Neuronal stem cell (in vitro differentiated cells): ENCODE measurements at regions not wholly inside any gene's neighbourhood (a gene's known extent, or its start where the extent isn't known, plus 50 kb on each side); places are given as distances from the start of the nearest gene placed in this dataset.

ENCODE experiments used
- DNase-seq: peaks from one replicate; pipeline ENCODE4 v3.0.0-alpha.2; 2013; ENCODE audit warnings: low spot score
- H2AFZ ChIP-seq: one replicate; pipeline ENCODE4 v1.6.1; 2013; ENCODE audit warnings: mild to moderate bottlenecking, low read length, inconsistent platforms
- H2AK5ac ChIP-seq: 2 replicates; pipeline ENCODE4 v1.6.1; 2013; ENCODE audit warnings: low read depth, mild to moderate bottlenecking, inconsistent platforms, low read length, moderate library complexity, mixed read lengths
- H2BK120ac ChIP-seq: 2 replicates; pipeline ENCODE4 v1.6.1; 2013; ENCODE audit warnings: low read depth, mild to moderate bottlenecking, inconsistent platforms, low read length, moderate library complexity, mixed read lengths
- H2BK12ac ChIP-seq: one replicate; pipeline ENCODE4 v1.6.1; 2013; ENCODE audit warnings: low read length, inconsistent platforms
- H2BK15ac ChIP-seq: 2 replicates; pipeline ENCODE4 v1.6.1; 2013; ENCODE audit warnings: mild to moderate bottlenecking, low read length, inconsistent platforms, mixed read lengths
- H2BK5ac ChIP-seq: one replicate; pipeline ENCODE4 v1.6.1; 2013; ENCODE audit warnings: inconsistent platforms, mild to moderate bottlenecking, low read length, moderate library complexity
- H3K14ac ChIP-seq: one replicate; pipeline ENCODE4 v1.6.1; 2013; ENCODE audit warnings: low read length, inconsistent platforms
- H3K18ac ChIP-seq: 2 replicates; pipeline ENCODE4 v1.6.1; 2013; ENCODE audit warnings: low read length, inconsistent platforms
- H3K23ac ChIP-seq: 2 replicates; pipeline ENCODE4 v1.6.1; 2013; ENCODE audit warnings: low read depth, mild to moderate bottlenecking, mixed read lengths, low read length, inconsistent platforms; ENCODE audit not compliant: poor library complexity
- H3K27ac ChIP-seq: replicated peaks from 3 replicates; pipeline ENCODE4 v1.5.1; 2013; ENCODE audit warnings: low read length, inconsistent platforms
- H3K27me3 ChIP-seq, 3 experiments: 2 replicates each; pipeline ENCODE4 v1.6.1; 2013; ENCODE audit warnings: low read length in 3 of 3, mild to moderate bottlenecking in 2 of 3, inconsistent platforms in 1 of 3, low read depth in 1 of 3, mixed read lengths in 1 of 3, moderate library complexity in 1 of 3; ENCODE audit not compliant: control insufficient read depth in 3 of 3, insufficient read depth in 3 of 3
- H3K36me3 ChIP-seq, 2 donors: replicated peaks in 1 of 2; 2 replicates each; pipeline ENCODE4 v1.6.1; 2013; ENCODE audit warnings: low read length in 2 of 2; ENCODE audit not compliant: control insufficient read depth in 2 of 2, insufficient read depth in 2 of 2
- H3K4ac ChIP-seq: 2 replicates; pipeline ENCODE4 v1.6.1; 2013; ENCODE audit warnings: inconsistent platforms, mild to moderate bottlenecking, low read length, moderate library complexity
- H3K4me1 ChIP-seq, 2 donors: 1 replicate in 1 of 2; 2 replicates in 1 of 2; pipeline ENCODE4 v1.6.1; 2013; ENCODE audit warnings: low read length in 2 of 2, low read depth in 1 of 2; ENCODE audit not compliant: control insufficient read depth in 2 of 2, insufficient read depth in 1 of 2
- H3K4me2 ChIP-seq: one replicate; pipeline ENCODE4 v1.6.1; 2013; ENCODE audit warnings: mild to moderate bottlenecking, low read length, inconsistent platforms; ENCODE audit not compliant: insufficient read depth, poor library complexity, severe bottlenecking
- H3K4me3 ChIP-seq, 2 donors: 2 replicates each; pipeline ENCODE4 v1.5.1; 2013; ENCODE audit warnings: low read length in 2 of 2, mild to moderate bottlenecking in 2 of 2, inconsistent platforms in 1 of 2, moderate library complexity in 1 of 2
- H3K79me1 ChIP-seq: one replicate; pipeline ENCODE4 v1.6.1; 2013; ENCODE audit warnings: low read depth, mild to moderate bottlenecking, inconsistent platforms, low read length, moderate library complexity
- H3K9ac ChIP-seq: one replicate; pipeline ENCODE4 v1.6.1; 2013; ENCODE audit warnings: mild to moderate bottlenecking, low read depth, low read length, inconsistent platforms; ENCODE audit not compliant: poor library complexity
- H3K9me3 ChIP-seq, 2 donors: replicated peaks in 1 of 2; 2 replicates each; pipeline versions ENCODE3 to v1.6.1; 2013; ENCODE audit warnings: low read length in 2 of 2, mild to moderate bottlenecking in 2 of 2, inconsistent platforms in 1 of 2, low read depth in 1 of 2, mixed read lengths in 1 of 2, moderate library complexity in 1 of 2; ENCODE audit not compliant: control insufficient read depth in 2 of 2, insufficient read depth in 1 of 2
- H4K8ac ChIP-seq: one replicate; pipeline ENCODE4 v1.6.1; 2013; ENCODE audit warnings: low read depth, mild to moderate bottlenecking, inconsistent platforms, low read length, moderate library complexity
- H4K91ac ChIP-seq: one replicate; pipeline ENCODE4 v1.6.1; 2013; ENCODE audit warnings: low read length, low read depth, mild to moderate bottlenecking, inconsistent platforms; ENCODE audit not compliant: poor library complexity
- WGBS, 2 donors: extraction: QIAGEN DNeasy Blood & Tissue Kit; methylation state at CpG; one replicate each; pipeline ENCODE4 v1.1.7; 2013; ENCODE audit warnings: missing lambda C conversion rate in 2 of 2, mixed read lengths in 1 of 2; ENCODE audit not compliant: insufficient read length in 2 of 2, insufficient replicate concordance in 1 of 2; ENCODE audit errors: extremely low coverage in 2 of 2; 5-methylcytosine and 5-hydroxymethylcytosine counted together

- Histone ChIP-seq H3K27ac (no peak overlapping the region), H3K4me1 (peaks cover 0 to 5% of the 10 kb centered on the region in 2 donors), H3K4ac (peak overlapping the region; percentile 76), H3K79me1 (no peaks in the 10 kb centered on the region), H2AK5ac (no peak overlapping the region), H2AFZ (no peak overlapping the region), H2BK12ac (peak overlapping the region; percentile 90), H3K36me3 (no peaks in the 10 kb centered on the region), H2BK5ac (peak overlapping the region; percentile 75), H3K9me3 (peaks cover 0 to 8% of the 10 kb centered on the region in 2 donors), H3K9ac (peak overlapping the region; percentile 70), H4K8ac (no peak overlapping the region), H3K23ac (peak overlapping the region; percentile 73), H3K14ac (no peak overlapping the region), H3K18ac (peak overlapping the region; percentile 57), H3K27me3 (peaks cover 0 to 5% (median 0%) of the 10 kb centered on the region in 3 experiments), H4K91ac (peak overlapping the region; percentile 72), H2BK120ac (no peak overlapping the region), H3K4me2 (no peak overlapping the region), H2BK15ac (peak overlapping the region; percentile 81), H3K4me3 (no peak overlapping the region)
- no CpG with 5 or more reads among the region's 17 CpGs for WGBS, 2 donors
- no peak for DNase-seq
Measured at GRCh38 chr14:104239861-104240301, 101.5 kb downstream of the KIF26A start.

GRCh38 chr14:104240434-104241157, 102.2 kb downstream of the KIF26A start:
- H3K27ac ChIP-seq, result no peak overlapping the region

GRCh38 chr14:104243200-104243599, 104.8 kb downstream of the KIF26A start:
- Histone ChIP-seq H3K14ac (no peak overlapping the region), H4K91ac (no peak overlapping the region), H3K36me3 (no peaks in the 10 kb centered on the region), H3K27ac (no peak overlapping the region), H3K4me3 (no peak overlapping the region), H2AFZ (no peak overlapping the region), H2AK5ac (no peak overlapping the region), H2BK120ac (no peak overlapping the region), H3K4me1 (peaks cover 0 to 5% of the 10 kb centered on the region in 2 donors), H3K27me3 (peaks cover 0 to 5% (median 0%) of the 10 kb centered on the region in 3 experiments), H3K18ac (no peak overlapping the region), H2BK12ac (no peak overlapping the region), H3K79me1 (no peaks in the 10 kb centered on the region), H3K23ac (no peak overlapping the region), H3K4me2 (no peak overlapping the region), H2BK15ac (no peak overlapping the region), H3K9me3 (peaks cover 8 to 9% of the 10 kb centered on the region in 2 donors), H3K9ac (no peak overlapping the region), H4K8ac (no peak overlapping the region), H2BK5ac (no peak overlapping the region), H3K4ac (no peak overlapping the region)
- no CpG with 5 or more reads among the region's 1 CpG for WGBS, 2 donors
- no peak for DNase-seq

More at GRCh38 chr14:104240434-104241157, 102.2 kb downstream of the KIF26A start:
- Histone ChIP-seq H4K91ac (no peak overlapping the region), H2BK12ac (no peak overlapping the region), H2BK120ac (no peak overlapping the region), H3K27me3 (peaks cover 0 to 5% (median 0%) of the 10 kb centered on the region in 3 experiments), H2AFZ (no peak overlapping the region), H3K4me3 (no peak overlapping the region), H3K18ac (no peak overlapping the region), H3K14ac (no peak overlapping the region), H2BK5ac (peak overlapping the region; percentile 75), H4K8ac (no peak overlapping the region), H3K23ac (no peak overlapping the region), H3K9ac (no peak overlapping the region), H3K79me1 (no peaks in the 10 kb centered on the region), H2BK15ac (no peak overlapping the region), H3K9me3 (peaks cover 7 to 13% of the 10 kb centered on the region in 2 donors), H3K4me2 (no peak overlapping the region), H3K36me3 (no peaks in the 10 kb centered on the region), H3K4me1 (peaks cover 0 to 5% of the 10 kb centered on the region in 2 donors), H2AK5ac (no peak overlapping the region), H3K4ac (no peak overlapping the region)
- no peak for DNase-seq
- WGBS, 2 donors, result no CpG with 5 or more reads among the region's 12 CpGs

DNA sequence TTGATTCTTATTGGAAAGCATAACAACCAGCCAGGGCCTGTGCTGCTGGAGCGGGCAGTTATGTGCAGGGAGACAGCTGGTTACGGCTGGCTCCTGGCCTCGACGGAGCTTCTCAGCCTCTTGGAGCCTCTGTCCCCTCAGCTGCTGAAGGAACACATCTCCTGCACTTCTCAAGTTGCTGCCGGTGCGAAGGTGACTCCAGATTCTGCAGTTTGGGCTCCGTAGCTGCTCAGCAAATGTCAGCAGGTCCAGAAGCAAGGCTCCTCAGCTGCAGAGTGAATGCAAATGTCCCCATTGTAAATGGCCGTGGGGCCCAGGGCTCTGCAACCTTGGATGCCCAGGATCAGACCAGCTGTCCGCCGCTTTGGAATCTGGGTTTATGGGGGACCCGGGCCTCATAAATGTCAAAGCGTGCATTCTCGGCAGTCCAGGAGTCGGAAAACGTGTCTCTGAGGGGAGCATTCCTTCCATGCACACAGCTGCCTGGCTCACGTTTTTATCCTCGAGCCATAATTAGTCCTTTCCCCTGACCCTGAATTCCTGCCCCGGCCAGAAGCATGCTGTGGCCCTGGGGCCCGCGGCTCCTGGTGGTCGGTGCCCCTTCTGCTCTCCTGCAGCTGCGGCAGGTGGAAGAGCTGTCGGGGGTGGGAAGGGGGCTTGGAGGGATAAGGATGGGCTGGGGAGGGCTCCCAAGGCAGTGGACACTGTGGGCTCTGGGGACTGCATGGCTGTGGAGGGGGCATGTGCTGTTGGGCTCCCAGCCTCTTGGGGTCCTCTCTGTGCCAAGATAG, 106.0 kb downstream of the KIF26A start:
- no peak for DNase-seq
- Histone ChIP-seq H4K8ac (no peak overlapping the region), H3K4me2 (no peak overlapping the region), H3K23ac (no peak overlapping the region), H2AFZ (no peak overlapping the region), H3K4me3 (no peak overlapping the region), H3K4me1 (peaks cover 0 to 5% of the 10 kb centered on the region in 2 donors), H2BK12ac (no peak overlapping the region), H3K4ac (no peak overlapping the region), H2BK5ac (peak overlapping the region; percentile 39), H2BK15ac (no peak overlapping the region), H2BK120ac (no peak overlapping the region), H3K9me3 (peaks cover 8 to 9% of the 10 kb centered on the region in 2 donors), H3K27me3 (peaks cover 0 to 5% (median 0%) of the 10 kb centered on the region in 3 experiments), H3K79me1 (no peaks in the 10 kb centered on the region), H3K18ac (peak overlapping the region; percentile 3), H2AK5ac (no peak overlapping the region), H3K9ac (no peak overlapping the region), H3K36me3 (no peaks in the 10 kb centered on the region), H3K14ac (no peak overlapping the region), H3K27ac (no peak overlapping the region), H4K91ac (no peak overlapping the region)
- no CpG with 5 or more reads among the region's 23 CpGs for WGBS, 2 donors
